C4-2B (cell line): ENCODE measurements at regions not wholly inside any gene's neighbourhood (a gene's known extent, or its start where the extent isn't known, plus 50 kb on each side); places are given as distances from the start of the nearest gene placed in this dataset.

Experiments
- ZFX ChIP-seq: fragments of 450-650 bp; IDR thresholded peaks from 2 replicates; pipeline ENCODE4 v1.6.1; 2017
- TF ChIP-seq, protein P1 (sequence below): fragments of 450-650 bp; conservative IDR thresholded peaks from 2 replicates; pipeline ENCODE4 v1.5.1; 2017; ENCODE audit warnings: mild to moderate bottlenecking

GRCh38 chr4:19005211-19005610 is 983.7 kb upstream of the LCORL start:
- TF ChIP-seq, protein P1, sequence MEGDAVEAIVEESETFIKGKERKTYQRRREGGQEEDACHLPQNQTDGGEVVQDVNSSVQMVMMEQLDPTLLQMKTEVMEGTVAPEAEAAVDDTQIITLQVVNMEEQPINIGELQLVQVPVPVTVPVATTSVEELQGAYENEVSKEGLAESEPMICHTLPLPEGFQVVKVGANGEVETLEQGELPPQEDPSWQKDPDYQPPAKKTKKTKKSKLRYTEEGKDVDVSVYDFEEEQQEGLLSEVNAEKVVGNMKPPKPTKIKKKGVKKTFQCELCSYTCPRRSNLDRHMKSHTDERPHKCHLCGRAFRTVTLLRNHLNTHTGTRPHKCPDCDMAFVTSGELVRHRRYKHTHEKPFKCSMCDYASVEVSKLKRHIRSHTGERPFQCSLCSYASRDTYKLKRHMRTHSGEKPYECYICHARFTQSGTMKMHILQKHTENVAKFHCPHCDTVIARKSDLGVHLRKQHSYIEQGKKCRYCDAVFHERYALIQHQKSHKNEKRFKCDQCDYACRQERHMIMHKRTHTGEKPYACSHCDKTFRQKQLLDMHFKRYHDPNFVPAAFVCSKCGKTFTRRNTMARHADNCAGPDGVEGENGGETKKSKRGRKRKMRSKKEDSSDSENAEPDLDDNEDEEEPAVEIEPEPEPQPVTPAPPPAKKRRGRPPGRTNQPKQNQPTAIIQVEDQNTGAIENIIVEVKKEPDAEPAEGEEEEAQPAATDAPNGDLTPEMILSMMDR: no peak
- TF ChIP-seq ZFX: no peak
